Stimulated activated CD8-positive, alpha-beta memory T cell treated with anti-CD3 and anti-CD28 coated beads, Interleukin-15, amount 100 ng/mL, for 24 hours (primary cell): ENCODE measurements at regions not wholly inside any gene's neighbourhood (a gene's known extent, or its start where the extent isn't known, plus 50 kb on each side); places are given as distances from the start of the nearest gene placed in this dataset.
A peak's percentile ranks its signal among the peaks of the same experiment; 100 is the strongest.
"Not testable (repeated sequence)": the region's sequence is repeated elsewhere in the genome, so short reads cannot be mapped to it uniquely, and the experiment has no call there.

Experiments
- DNase-seq: peaks from one replicate; pipeline ENCODE4 v3.0.0-alpha.2; 2020; ENCODE audit warnings: low read depth

DNA sequence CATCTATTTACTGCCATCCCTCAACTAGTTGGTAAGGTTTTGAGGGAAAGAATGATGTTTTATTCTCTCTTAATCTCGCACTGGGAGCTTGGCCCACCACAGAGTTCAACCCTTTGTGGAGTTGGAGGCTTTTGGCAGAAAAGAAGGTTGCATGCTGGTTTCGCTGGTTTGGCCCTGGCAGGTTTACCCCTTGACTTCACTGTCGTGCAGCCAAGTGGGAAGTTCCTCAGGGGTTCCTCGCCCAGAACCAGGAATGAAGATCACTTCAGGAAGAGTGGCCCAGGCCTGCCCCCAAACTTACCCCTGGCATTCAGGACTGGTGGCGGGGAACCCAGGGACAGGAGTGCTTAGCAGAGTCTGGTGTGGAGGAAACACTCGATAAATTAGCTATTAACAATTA is 103.1 kb upstream of the LYZL2 start:
- no peak for DNase-seq

DNA sequence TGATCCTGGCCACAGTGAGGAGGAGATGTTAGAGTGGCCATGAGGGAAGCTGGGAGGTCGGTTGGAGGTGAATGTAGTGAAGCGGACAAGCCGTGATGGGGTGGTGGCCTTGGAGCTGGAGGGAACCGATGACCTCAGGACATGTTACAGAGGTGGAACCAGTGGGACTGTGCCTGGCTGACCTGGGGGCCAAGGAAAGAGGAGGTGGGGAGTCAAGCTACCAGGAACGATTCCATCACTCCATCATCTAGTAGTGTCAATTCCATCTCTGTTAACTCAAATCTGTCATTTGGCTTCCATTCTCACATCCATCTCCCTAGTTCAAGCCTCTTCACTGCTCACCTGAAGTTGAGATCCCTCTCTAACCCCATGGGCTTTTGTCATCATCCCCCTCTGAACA is 102.4 kb upstream of the LYZL2 start:
- DNase-seq = no peak

DNA sequence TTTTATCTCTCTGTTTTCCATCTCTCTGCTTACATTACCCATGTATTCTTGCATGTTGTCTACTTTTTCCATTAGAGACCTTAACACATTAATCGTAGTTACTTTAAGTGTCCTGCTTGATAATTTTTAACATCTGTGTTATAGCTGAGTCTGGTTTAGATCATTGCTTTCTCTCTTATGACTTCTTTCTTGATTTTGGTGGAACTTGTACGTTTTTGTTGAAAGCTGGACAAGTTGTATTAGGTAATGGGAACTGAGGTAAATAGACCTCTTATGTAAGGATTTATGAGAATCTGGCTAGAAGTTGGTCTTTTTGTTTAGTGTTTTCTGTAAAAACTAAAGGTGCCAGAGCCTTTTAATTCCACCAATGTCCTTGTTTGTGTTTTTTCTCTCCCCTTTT is 100.8 kb upstream of the LYZL2 start:
- DNase-seq = no peak

DNA sequence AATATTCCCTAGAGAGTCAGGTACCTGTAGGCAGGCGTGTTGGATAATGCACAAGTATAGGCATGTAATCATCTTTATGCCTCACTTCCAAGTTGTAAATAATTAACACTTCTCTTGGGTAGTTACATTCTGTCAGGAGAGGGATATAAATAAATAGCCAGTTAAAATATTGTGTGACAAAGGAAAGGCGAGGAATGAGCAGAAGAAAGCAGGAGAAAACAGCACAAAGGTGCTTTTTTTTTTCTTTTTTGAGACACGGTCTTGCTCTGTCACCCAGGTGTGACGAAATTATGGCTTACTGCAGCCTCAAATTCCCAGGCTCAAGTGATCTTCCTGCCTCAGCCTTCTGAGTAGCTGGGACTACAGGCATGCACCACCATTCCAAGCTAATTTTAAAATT is 99.2 kb upstream of the LYZL2 start:
- no peak for DNase-seq

DNA sequence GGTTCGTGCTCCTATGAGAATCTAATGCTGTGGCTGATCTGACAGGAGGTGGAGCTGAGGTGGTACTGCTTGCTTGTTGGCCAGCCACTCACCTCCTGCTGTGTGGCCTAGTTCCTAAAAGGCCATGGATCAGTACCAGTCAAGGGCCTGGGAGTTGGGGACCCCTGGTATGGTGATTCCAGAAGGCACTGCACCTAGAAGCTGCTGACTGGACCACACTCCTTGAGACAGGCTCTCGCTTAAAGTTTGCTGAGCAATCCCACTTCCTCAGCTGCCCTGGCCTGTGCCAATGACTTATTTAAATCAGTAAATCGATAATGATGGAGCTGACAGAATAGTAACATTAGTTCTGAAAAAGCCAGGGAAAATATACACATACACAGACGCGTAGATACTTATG is 98.6 kb upstream of the LYZL2 start:
- no peak for DNase-seq

DNA sequence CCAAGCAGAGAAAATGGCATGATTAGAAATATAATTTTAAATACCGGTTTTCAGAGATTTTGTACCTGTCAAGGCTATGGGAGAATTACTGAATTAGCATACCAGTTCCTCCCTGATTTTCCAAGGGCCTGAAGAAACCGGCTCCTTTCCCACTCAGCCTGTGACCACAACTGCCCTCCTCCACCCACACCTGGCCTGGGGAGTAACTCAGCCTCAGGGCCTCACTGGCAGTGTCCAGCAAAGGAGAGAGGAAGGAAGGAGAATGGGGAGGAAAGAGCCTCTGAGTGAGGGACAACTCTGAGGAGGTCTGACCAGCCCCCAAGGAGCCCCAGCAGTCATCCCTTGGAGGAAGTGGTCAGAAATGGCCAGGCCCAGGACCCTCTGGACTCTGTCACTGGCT is 98.0 kb upstream of the LYZL2 start:
- DNase-seq = no peak

DNA sequence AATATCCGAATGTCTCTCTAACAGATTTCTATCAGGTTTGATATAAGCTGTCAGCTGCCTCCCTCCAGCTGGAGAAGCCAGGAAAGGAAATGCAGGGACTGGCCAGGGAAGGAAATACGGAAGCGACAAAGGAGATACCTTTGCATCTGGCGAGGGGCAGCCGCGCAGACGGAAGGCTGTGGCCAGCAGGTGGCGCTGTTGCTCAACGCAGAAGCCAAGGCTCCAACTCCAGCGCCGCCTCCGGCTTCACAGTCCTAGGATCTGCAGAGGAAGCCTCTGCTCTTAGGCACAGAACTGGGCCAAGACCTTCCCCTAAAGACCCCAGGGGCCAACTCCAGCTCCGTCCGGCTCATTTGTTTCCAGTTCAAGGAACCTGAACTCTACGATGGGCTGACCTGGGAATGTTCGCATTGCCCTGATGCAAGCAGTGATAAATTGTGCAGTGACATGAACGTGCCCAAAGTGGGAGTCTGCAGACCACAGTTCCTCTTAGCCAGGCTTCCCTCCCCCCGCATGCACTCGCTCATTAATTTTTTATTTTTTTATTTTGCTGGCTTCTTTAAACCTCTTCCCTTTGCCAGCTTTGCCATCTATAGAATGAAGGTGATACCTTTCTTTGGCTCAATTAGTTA is 97.3 kb upstream of the LYZL2 start:
- peak; percentile 88 for DNase-seq

DNA sequence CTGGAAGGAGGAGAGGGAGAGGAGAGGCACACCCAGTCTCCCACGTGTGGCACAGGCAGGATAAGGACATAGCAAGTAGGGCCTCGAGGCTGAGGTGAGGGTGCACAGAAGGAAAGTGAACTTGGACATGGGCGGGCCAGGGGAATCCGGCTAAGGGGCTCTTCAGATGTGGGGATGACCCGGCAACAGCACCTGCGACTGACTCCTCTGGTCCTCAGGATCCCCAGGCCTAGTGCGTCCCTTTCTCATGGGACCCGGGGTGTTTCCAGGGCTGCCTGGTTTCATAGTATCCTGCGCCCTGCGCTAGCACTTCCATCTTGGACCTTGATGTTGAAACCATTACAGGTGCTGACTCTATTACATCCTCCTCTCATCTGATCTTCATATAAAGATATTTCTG is 96.1 kb upstream of the LYZL2 start:
- no peak for DNase-seq

DNA sequence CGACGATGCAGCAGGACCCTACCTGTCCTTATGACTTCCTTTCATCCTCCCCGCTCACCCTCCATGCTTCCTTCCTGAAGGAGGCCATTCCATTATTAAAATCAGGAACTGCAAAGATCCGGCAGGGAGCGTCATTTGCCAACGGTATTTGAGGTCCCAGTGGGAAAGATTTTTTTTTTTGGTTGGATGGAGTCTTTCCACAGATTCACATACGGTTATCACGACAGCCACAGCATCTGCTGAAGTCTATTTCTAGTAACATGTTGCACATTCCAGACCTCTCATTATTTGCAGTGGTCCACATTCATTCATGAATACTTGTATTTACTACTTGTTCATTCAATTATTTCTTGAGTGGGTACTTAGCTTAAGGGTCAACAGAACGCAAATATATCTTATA is 94.7 kb upstream of the LYZL2 start:
- DNase-seq = no peak

DNA sequence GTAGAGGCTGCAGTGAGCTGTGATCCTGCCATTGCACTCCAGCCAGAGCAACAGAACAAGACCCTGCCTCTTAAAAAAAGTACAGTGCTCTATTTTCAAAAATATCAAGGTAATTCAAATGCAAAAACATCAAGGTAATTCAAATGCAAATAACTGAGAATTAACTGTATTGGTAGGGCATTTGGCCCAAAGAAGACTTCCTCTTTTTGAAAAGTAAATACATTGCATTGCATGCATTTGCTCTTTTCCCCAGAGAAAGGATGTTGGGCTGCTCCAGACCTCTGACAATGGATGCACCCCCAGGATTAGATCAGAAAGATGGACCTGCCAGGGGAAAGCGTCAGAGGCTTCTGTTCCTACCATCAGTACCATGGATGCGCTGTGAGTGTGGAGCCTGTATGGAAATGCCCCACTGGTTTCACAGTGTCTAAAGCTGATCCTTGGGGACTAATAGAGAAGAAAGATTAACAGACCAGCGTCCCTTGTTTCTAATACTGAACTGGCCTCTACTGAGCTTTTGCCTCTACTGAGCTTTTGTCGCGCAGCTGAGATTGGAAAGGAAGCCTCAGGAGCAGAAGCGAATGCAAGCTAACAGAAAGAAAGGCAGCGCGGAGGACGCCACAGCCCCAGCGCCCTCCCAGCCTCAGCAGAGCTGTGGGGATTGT is 93.5 kb upstream of the LYZL2 start:
- DNase-seq = no peak

DNA sequence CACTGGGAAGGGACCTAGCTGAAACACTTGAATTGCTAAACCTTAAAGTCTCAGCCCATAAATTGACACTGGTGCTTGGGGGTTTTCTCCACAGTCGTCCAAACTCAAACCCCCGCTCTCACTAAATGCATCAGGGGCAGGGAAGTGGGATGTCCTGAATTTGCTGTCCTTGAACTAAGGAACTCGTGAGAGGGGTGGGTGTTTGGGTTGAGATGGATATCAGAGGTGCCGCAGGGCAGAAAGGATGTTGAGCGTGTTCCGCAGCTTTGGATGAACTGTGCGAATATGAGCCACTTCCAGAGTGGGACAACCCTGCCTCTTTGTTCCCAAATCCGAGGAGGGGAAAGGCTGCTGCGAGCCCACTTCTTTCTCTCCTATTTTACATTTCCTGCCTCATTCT is 90.3 kb upstream of the LYZL2 start:
- no peak for DNase-seq

DNA sequence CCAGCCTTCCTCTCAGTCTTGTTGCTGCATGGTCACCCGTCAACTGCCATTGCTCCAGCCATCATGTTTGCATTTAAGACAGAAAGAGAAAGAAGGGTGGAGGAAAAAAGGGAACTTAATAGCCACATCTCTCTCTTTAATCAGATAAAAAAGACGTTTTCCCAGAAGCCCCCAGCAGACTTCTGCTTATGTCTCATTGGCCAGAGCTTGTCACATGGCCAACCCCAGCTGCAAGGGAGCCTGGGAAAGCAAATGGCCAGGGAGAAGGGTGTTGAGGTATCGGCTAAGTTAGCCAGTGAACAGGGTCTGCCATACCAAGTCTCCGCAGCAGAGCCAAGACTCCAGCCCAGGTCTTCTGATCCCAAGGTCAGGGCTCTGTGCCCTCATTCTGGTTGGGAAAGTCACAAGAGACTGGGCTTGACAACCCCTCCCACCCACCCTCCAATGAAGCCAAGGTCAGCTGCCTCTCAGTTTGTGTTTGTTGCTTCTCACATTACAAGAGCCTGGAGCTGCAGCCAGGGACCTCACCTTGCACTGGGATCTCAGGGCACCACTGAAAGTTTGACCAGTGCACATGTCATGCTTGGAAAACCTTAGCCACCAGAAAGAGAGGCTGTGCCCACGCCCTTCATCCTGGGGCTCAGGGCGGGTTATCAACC is 80.3 kb upstream of the LYZL2 start:
- DNase-seq = no peak

DNA sequence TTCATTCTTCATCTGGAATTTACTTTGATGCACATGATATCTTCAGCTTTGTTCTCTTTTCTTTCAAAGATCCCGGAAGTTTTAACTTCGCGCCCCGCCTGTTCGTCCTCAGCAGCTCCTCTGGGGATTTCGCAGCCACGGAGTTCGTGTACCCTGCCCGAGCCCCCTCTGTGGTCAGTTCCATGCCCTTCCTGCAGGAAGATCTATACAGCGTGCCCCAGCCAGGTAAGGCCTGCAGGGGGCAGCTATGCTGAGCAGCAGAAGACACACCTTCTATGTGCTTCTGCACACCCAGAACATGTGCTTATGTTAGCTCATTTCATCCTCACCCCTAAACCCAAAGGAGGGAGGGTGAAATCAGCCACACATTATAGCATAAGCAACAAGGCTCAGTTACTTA is 79.7 kb upstream of the LYZL2 start:
- no peak for DNase-seq

DNA sequence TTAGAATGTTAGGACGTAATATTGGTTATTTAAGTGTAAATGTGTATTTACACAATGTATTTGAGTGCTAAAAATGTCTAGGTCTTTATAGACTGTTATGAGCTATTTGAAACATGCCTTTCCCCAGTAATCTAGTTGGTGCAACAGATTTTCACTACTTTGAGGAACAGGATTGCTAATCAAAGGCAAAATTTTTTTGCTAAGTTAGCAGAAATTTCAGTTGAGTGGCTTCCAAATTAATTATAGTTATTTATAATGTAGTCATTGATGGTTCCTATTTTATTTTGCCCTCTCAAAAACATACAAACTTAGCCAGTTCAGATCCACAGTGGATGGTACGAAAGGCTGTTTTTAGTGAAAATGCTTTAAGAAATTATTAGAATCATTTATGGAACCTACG is 78.7 kb upstream of the LYZL2 start:
- DNase-seq = no peak

DNA sequence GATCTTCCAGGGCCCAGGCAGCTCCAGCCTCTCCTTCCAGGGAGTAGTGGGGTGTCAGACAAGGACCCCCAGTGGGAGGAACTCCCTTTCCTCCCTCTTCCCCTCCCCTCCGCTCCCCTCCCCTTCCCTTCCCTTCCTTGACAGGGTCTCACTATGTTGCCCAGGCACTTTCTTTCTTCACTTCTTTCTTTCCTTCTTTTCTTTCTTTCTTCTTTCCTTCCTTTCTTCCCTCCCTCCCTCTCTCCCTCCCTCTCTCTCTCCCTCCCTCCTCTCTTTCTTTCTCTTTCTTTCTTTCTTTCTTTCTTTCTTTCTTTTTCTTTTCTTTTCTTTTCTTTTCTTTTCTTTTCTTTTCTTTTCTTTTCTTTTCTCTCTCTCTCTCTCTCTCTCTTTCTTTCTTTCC is 76.6 kb upstream of the LYZL2 start:
- DNase-seq = not testable (repeated sequence)

DNA sequence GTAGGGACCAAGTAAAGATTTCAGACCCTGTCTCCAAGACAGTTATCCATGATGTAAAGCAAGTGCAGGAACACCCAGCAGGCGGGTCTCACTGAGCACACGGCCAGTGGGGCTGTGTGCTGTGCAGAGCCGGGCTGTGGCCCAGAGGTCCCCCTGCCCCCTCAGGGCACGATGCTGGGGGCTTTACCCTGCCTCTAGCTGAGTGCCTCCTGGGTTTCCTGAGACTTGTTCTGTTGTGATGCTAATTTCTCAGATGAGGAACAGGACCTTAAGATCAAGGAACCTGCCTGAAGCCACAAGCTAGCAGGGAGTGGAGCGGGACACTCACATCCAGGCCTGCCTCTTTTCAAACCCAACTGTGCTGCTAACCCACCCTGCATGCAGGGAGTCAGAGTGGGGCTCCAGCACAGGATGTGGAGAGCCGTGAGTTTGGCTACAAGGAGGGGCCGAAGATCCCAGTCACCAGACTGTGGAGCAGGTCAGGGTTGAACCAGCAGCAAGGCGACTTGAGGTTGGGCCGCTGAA is 76.1 kb upstream of the LYZL2 start:
- no peak for DNase-seq

DNA sequence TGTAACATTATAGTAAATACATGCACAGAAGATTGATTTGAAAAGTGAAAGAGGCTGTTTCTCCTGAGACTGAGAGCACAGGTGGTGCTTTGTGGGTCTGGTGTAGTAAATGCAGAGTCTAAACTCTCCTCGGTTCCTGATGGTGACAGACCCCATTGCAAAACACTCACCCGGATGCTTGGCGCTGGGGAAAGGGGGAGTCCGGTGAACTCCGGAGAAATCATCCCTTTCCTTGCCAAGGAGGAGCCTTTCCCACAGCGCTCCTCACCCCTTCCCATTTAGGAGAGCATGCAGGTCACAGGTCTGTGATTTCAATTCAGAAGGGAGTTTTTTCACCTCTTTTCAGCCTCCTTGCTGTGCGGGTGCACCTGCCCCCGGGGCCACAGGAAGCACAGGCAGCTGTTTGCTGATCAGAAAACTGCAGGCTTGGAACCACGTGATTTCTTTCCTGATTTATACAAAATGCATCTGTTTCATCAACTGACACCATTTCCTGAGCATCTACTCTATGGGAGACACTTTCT is 75.6 kb upstream of the LYZL2 start:
- DNase-seq = no peak

DNA sequence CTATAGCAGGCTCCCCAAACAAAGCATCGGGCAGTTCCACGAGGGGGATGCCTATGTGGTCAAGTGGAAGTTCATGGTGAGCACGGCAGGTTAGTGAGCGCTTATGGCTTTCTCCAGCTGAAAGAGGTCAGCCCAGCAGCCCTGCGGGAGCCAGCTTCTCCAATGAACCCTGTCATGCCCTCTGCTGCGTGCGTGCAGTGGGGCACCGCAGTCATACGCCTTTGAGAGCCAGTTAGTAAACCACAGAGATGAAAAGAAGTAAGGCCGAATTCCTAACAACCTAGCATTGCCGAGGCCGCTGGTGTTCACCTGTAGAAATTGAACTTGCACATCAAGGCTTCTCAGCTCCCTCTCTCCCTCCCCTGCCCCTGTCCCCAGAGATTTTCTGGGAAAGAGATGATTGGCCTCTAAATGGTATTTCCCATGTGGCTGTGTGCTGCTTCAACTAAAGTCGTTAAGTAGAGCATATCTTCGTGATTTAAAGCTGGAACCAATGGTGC is 75.1 kb upstream of the LYZL2 start:
- DNase-seq = not testable (repeated sequence)

DNA sequence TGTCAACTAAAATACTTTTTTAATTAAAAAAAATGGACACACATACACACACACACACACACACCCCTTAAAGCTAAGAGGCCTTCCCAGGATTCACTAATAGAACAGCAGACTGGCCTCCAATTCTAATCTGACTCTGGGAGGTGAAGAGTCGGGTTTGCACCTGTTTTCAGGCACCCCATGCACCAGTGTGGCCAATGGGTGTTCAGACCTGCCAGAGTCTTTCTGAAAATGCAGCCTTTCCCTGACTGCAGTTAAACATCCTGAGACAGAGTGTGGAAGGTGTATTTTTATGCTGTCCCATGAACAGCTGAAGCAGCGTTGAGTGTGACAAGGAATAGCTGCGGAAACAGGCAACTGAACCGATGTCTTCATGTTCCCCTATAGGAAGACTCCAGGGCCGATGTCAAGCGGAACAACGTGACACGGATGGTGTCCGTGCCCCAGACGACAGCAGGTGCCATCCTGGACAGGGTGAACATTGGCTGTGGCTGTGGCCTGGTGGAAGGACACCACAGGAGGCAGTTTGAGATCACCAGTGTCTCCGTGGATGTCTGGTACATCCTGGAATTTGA is 74.6 kb upstream of the LYZL2 start:
- no peak for DNase-seq

DNA sequence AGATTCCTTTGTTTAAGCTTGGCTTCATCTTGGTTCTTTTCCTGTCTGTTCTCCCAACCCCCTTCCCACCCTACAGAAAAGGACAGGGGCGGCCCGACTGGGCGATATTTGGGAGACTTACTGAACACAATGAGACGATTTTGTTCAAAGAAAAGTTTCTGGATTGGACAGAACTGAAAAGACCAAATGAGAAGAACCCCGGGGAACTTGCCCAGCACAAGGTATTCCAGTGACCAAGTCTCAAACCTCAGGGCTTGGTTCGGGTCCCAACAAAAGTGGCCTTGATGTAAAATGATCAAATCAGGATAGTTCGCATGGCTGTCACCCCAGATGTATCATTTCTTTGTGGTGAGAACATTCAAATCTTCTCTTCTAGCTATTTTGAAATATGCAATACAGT is 73.9 kb upstream of the LYZL2 start:
- not testable (repeated sequence) for DNase-seq

DNA sequence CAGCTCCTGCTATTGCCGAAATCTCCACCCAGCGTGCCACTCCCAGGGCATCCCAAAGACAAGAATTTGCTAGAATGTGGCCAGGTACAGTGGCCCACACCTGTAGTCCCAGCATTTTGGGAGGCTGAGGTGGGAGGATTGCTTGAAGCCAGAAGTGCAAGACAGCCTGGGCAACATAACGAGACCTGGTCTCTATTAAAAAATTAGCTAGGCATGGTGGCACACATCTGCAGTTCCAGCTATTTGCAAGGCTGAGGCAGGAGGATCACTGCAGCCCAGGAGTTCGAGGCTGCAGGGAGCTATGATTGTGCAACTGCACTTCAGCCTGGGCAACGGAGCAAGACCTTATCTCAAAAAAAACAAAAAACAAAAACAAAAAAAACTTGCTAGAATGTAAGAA is 73.3 kb upstream of the LYZL2 start:
- no peak for DNase-seq

DNA sequence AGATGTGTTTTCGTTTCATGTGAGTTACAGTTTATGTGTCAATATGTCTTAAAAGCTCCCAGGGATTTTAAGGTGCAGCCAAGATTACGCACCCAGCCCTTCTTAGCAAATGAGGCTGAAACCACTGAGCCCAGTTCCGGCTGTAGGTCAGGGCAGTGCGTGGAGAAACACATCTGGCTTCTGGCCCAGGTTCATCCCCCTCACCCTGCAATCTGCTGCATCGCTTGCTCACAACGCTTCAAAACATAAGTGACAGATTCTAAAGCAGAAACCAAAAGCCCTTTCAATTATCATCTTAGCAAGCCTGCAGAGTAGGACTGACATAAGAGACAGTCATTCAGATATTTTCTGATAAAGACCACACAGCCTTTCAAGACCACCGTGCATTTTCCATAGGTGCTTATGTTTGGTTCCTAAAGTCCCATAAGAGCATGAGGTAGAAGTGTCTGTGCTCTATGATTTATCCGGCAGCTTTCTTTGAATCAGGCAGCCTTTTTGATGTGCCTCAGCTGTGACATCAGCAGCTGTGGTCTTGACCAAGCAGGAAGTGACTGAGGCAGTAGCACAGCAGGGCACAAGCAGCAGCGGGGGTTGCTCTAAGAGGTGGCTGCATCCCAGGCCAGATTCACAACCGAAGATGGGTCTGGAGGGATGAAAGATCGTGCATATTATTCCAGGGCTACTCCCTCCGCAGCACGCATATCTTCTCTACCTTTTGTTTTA is 72.1 kb upstream of the LYZL2 start:
- DNase-seq = no peak
